ENCODE measurements at regions not wholly inside any gene's neighbourhood (a gene's known extent, or its start where the extent isn't known, plus 50 kb on each side); places are given as distances from the start of the nearest gene placed in this dataset.

- TF ChIP-seq MTA2 (IDR thresholded peaks at IDR 0.05; ENCODE audit: low read depth) (no peak), RELB (IDR thresholded peaks at IDR 0.05; ENCODE audit: low read depth) (no peak), CBX3 (IDR thresholded peaks at IDR 0.05; ENCODE audit: borderline replicate concordance, low read depth) (no peak), GATAD2B (conservative IDR thresholded peaks at IDR 0.05; ENCODE audit: low read depth) (no peak), BCL11A (IDR thresholded peaks at IDR 0.05; ENCODE audit: low read depth, low read length) (no peak), SUPT20H (IDR thresholded peaks at IDR 0.05; ENCODE audit: borderline replicate concordance, control insufficient read depth, low read depth, low read length) (no peak), BACH1 (IDR thresholded peaks at IDR 0.05; ENCODE audit: borderline replicate concordance) (no peak)
These were observed 173.4 kb upstream of the THRB start (continued) for GRCh38 chr3:24668039-24668438.

GRCh38 chr3:24670871-24671270 is 176.2 kb upstream of the THRB start:
- Histone ChIP-seq H3K4me1 (ENCODE audit: control insufficient read depth, insufficient read depth, low read length) (no peaks in the 10 kb centered on the region), H3K27ac (ENCODE audit: control insufficient read depth, insufficient read depth) (no peak overlapping the region), H3K36me3 (ENCODE audit: control insufficient read depth in 2 of 2, insufficient read depth in 2 of 2, low read length in 1 of 2) (no peaks in the 10 kb centered on the region), H3K79me2 (ENCODE audit: control insufficient read depth, insufficient read depth, low read length) (no peaks in the 10 kb centered on the region), H3K4me3 (no peak overlapping the region), H3K9me3 (replicated peaks; ENCODE audit: control insufficient read depth, insufficient read depth, low read length) (no peaks in the 10 kb centered on the region), H3K9ac (ENCODE audit: control insufficient read depth, insufficient read depth, low read length) (no peak overlapping the region), H4K20me1 (ENCODE audit: control insufficient read depth, insufficient read depth) (no peaks in the 10 kb centered on the region), H2AFZ (ENCODE audit: control insufficient read depth, low read depth, low read length) (no peak overlapping the region), H3K27me3 (replicated peaks in 1 of 2; ENCODE audit: control insufficient read depth in 2 of 2, insufficient read depth in 2 of 2, low read length in 1 of 2) (no peaks in the 10 kb centered on the region; a peak in 1 of 4 replicates), H3K4me2 (ENCODE audit: control insufficient read depth, insufficient read depth) (no peak overlapping the region)
- 31% methylated on average over 3 of the region's 3 CpGs for WGBS (ENCODE audit: insufficient coverage, insufficient replicate concordance, low lambda C conversion rate, missing lambda C conversion rate)
- in situ Hi-C loops (cut with MboI) (no loop called here), intact Hi-C loops (cut with micrococcal nuclease; ENCODE audit: unreplicated experiment) (no loop called here)
- no peak for ATAC-seq
- BruUV-seq (replicated peaks) = no TSS peak
- ChIA-PET SMC1A (ENCODE audit: uncharacterized antibody, unreplicated experiment) (interaction anchor here (1.7 kb wide), 1 partner anchor 10 kb away, joined by 3 read pairs; no protein-coding TSS in a partner anchor), CTCF (interaction anchor here (1.5 kb wide), 1 partner anchor 10 kb away, joined by 7 read pairs; no protein-coding TSS in a partner anchor), RAD21 (ENCODE audit: unreplicated experiment) (no interaction called here), POLR2A (no interaction called here)
- no peak for DNase-seq (ENCODE audit: low read depth, low spot score)
- no peak for FAIRE-seq
- TF ChIP-seq USF2 (IDR thresholded peaks at IDR 0.05; ENCODE audit: borderline replicate concordance, low read depth, low read length) (no peak), ZNF274 (IDR thresholded peaks at IDR 0.05; ENCODE audit: insufficient read depth, insufficient read length) (no peak), HDAC6 (IDR thresholded peaks at IDR 0.05; ENCODE audit: unreplicated experiment) (no peak), KLF5 (IDR thresholded peaks at IDR 0.05; ENCODE audit: partially characterized antibody) (no peak), PRDM15 (CRISPR knock-in tag; IDR thresholded peaks at IDR 0.05) (no peak), CEBPZ (IDR thresholded peaks at IDR 0.05; ENCODE audit: low read depth, low read length) (no peak), SMAD1 (IDR thresholded peaks at IDR 0.05; ENCODE audit: low read depth, partially characterized antibody) (no peak)

Data from GM12878 (cell line).